Small intestine (tissue), 7 donors: ENCODE measurements at regions not wholly inside any gene's neighbourhood (a gene's known extent, or its start where the extent isn't known, plus 50 kb on each side); places are given as distances from the start of the nearest gene placed in this dataset.

ENCODE experiments used
- DNase-seq, 2 donors: peaks; one replicate each; pipeline versions ENCODE4 v3.0.0 to v3.0.0-alpha.2; 2013
- FAIRE-seq: peaks from 2 replicates; lab custom pipeline; 2012; peaks lifted over from hg19 to GRCh38; lab: Jason Lieb, UNC
- H3K27ac ChIP-seq, 3 donors: one replicate each; pipeline ENCODE4 v1.5.1; 2013; ENCODE audit warnings: low read length in 2 of 3, mild to moderate bottlenecking in 2 of 3, control low read depth in 1 of 3, inconsistent platforms in 1 of 3, low read depth in 1 of 3, moderate library complexity in 1 of 3
- H3K27me3 ChIP-seq, 3 donors: one replicate each; pipeline ENCODE4 v1.6.1; 2013; ENCODE audit warnings: low read length in 3 of 3, inconsistent platforms in 1 of 3; ENCODE audit not compliant: control insufficient read depth in 3 of 3, insufficient read depth in 3 of 3
- H3K36me3 ChIP-seq, 3 donors: one replicate each; pipeline ENCODE4 v1.6.1; 2013; ENCODE audit warnings: low read length in 3 of 3, inconsistent platforms in 1 of 3, low read depth in 1 of 3, mild to moderate bottlenecking in 1 of 3, moderate library complexity in 1 of 3; ENCODE audit not compliant: control insufficient read depth in 3 of 3, insufficient read depth in 2 of 3
- H3K4me1 ChIP-seq, 3 donors: one replicate each; pipeline ENCODE4 v1.6.1; 2013; ENCODE audit warnings: low read length in 2 of 3, inconsistent platforms in 1 of 3, low read depth in 1 of 3, mild to moderate bottlenecking in 1 of 3, moderate library complexity in 1 of 3; ENCODE audit not compliant: control insufficient read depth in 3 of 3, insufficient read depth in 2 of 3
- H3K4me3 ChIP-seq, 3 donors: one replicate each; pipeline ENCODE4 v1.5.1; 2013; ENCODE audit warnings: low read length in 3 of 3, control low read depth in 1 of 3, inconsistent platforms in 1 of 3, low read depth in 1 of 3, mild to moderate bottlenecking in 1 of 3, moderate library complexity in 1 of 3
- H3K9me3 ChIP-seq, 2 donors: one replicate each; pipeline ENCODE4 v1.6.1; 2013; ENCODE audit warnings: low read depth in 1 of 2, low read length in 1 of 2; ENCODE audit not compliant: control insufficient read depth in 2 of 2, insufficient read depth in 1 of 2
- WGBS, 3 donors: extraction: QIAGEN DNeasy Blood & Tissue Kit; methylation state at CpG; one replicate each; pipeline ENCODE4 v1.1.7; 2013; 5-methylcytosine and 5-hydroxymethylcytosine counted together
- donor health status: healthy with polysubstance abuse.
- donor health status: control.
- donor health status: control.
- donor health status: Bipolar disorder and iron deficiency.
- donor health status: healthy.

- DNase-seq = no peak
- Histone ChIP-seq H3K9me3 (no peaks in the 10 kb centered on the region), H3K27me3 (peaks cover 0 to 2% (median 0%) of the 10 kb centered on the region in 3 donors), H3K4me1 (no peaks in the 10 kb centered on the region), H3K4me3 (no peak overlapping the region), H3K27ac (no peak overlapping the region), H3K36me3 (no peaks in the 10 kb centered on the region)
- no peak for FAIRE-seq
- 56 to 62% (median 59%) methylated on average over 7 of the region's 7 CpGs for WGBS, 3 donors
Measured at GRCh38 chr22:22042599-22043295, 60.2 kb upstream of the TOP3B start.

GRCh38 chr22:22042009-22042408 is 59.4 kb upstream of the TOP3B start:
- DNase-seq (no peak), FAIRE-seq (no peak)
- Histone ChIP-seq H3K4me1 (no peaks in the 10 kb centered on the region), H3K27ac (no peak overlapping the region), H3K9me3 (no peaks in the 10 kb centered on the region), H3K4me3 (no peak overlapping the region), H3K36me3 (no peaks in the 10 kb centered on the region), H3K27me3 (peaks cover 0 to 2% (median 0%) of the 10 kb centered on the region in 3 donors)
- WGBS, 3 donors = 33 to 39% (median 36%) methylated on average over 1 of the region's 1 CpG

- DNase-seq = no peak
- no peak overlapping the region for H3K4me3 ChIP-seq
- no peak for FAIRE-seq
- no peaks in the 10 kb centered on the region for H3K9me3 ChIP-seq
- no peaks in the 10 kb centered on the region for H3K4me1 ChIP-seq
- H3K36me3 ChIP-seq = no peaks in the 10 kb centered on the region
- peaks cover 0 to 2% (median 0%) of the 10 kb centered on the region in 3 donors for H3K27me3 ChIP-seq
- H3K27ac ChIP-seq = no peak overlapping the region
Measured at GRCh38 chr22:22040908-22041307, 58.3 kb upstream of the TOP3B start.

GRCh38 chr22:22040472-22040871 is 57.9 kb upstream of the TOP3B start:
- H3K27me3 ChIP-seq = peaks cover 0 to 2% (median 0%) of the 10 kb centered on the region in 3 donors

DNA sequence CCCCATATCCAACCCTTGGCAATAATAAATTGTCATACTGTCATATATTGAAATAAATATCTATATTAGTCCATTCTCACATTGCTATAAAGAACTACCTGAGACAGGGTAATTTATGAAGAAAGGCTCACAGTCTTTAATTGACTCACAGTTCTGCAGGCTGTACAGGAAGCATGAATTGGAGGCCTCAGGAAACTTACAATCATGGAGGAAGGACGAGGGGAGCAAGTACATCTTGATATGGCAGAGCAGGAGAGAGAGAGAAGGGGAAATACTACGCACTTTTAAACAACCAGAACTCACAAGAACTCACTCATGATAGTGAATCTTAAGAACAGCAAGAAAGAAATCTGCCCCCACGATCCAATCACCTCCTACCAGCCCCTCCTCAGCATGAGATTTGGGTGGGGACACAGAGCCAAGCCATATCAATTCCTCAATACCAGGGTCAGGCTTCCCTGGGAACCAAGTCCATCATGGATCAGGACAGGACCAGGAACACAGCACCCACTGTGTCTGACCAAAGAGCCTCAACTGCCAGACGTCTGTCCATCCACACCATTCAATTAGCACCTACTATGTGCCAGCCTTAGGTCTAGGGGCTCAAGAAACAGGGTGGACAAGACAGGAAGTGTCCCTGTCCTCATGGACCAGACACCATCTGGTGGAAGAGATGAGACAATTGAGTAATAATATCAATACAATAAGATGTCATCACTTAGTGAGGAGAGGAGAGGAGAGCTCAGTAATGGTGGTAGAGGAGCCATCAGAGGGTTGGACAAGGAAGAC is 56.9 kb upstream of the TOP3B start:
- FAIRE-seq = no peak
- H3K4me3 ChIP-seq = no peak overlapping the region
- no peaks in the 10 kb centered on the region for H3K9me3 ChIP-seq
- WGBS, 3 donors = 46 to 52% (median 51%) methylated on average over 4 of the region's 4 CpGs
- H3K27ac ChIP-seq = no peak overlapping the region
- no peaks in the 10 kb centered on the region for H3K4me1 ChIP-seq
- H3K36me3 ChIP-seq = no peaks in the 10 kb centered on the region
- no peak for DNase-seq
- H3K27me3 ChIP-seq = peaks cover 0 to 2% (median 0%) of the 10 kb centered on the region in 3 donors

More at GRCh38 chr22:22040472-22040871, 57.9 kb upstream of the TOP3B start:
- no peak overlapping the region for H3K4me3 ChIP-seq
- no peak overlapping the region for H3K27ac ChIP-seq
- FAIRE-seq (no peak), DNase-seq (no peak)
- WGBS, 3 donors = 74 to 81% (median 80%) methylated on average over 3 of the region's 3 CpGs
- H3K36me3 ChIP-seq = no peaks in the 10 kb centered on the region
- H3K9me3 ChIP-seq = no peaks in the 10 kb centered on the region
- no peaks in the 10 kb centered on the region for H3K4me1 ChIP-seq

DNA sequence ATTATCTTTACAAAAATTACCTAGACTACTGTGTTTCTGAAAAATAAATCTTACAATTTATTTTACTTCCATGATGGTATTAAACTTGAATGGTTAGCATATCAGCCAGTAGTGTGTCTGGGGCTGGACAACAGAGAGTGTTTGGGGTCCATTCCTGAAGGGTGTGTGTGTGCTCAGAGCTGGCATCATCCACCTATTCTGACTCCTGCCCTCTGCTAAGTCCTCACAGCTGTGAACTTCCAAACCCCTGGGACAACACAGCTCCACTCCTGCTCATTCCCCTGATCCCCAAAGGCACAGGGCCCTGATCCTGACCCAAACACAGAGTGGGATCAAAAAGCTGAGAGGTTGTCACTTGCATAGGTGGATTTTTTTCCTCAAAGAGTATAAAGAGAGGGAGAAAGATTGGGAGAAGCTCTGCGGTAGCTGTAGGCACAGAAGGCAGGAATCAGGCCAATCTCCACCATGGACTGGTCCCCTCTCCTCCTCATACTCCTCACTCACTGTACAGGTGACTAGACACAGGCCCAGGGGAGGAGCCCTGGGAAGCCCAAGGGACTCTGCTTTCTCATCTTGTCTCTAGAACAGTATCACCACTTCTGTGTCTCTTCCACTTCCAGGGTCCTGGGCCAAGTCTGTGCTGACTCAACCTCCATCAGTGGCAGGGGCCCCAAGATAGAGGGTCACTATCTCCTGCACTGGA is 55.7 kb upstream of the TOP3B start:
- FAIRE-seq = no peak
- DNase-seq = no peak

DNA sequence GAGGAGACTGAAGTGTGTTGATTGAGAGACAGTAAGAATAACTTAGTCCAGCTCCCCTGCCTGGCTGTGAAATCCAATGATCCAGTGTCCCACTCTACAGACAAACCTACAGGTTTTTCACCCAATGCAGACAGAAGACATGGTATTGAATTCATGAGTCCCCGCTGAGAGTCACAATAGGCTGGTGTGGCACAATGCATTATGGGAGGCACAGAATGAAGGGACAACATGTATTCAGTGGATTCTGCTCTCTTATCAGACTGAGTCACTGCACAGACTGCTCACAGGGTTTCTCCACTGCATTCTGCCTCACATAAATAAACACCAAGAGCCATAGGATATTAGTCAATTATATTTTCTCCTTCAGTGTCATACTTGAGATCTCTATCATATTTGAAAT is 55.2 kb upstream of the TOP3B start:
- Histone ChIP-seq H3K4me3 (no peak overlapping the region), H3K27me3 (peaks cover 0 to 3% (median 2%) of the 10 kb centered on the region in 3 donors), H3K27ac (no peak overlapping the region), H3K9me3 (no peaks in the 10 kb centered on the region), H3K4me1 (no peaks in the 10 kb centered on the region), H3K36me3 (no peaks in the 10 kb centered on the region)
- WGBS, 3 donors = 56 to 70% (median 65%) methylated on average over 1 of the region's 1 CpG
- FAIRE-seq (no peak), DNase-seq (no peak)

More for the DNA sequence above, 55.7 kb upstream of the TOP3B start:
- peaks cover 0 to 3% (median 2%) of the 10 kb centered on the region in 3 donors for H3K27me3 ChIP-seq
- WGBS, 3 donors = 89 to 94% (median 92%) methylated on average over 1 of the region's 1 CpG
- no peaks in the 10 kb centered on the region for H3K9me3 ChIP-seq
- H3K4me3 ChIP-seq = no peak overlapping the region
- H3K27ac ChIP-seq = no peak overlapping the region
- H3K4me1 ChIP-seq = no peaks in the 10 kb centered on the region
- no peaks in the 10 kb centered on the region for H3K36me3 ChIP-seq

DNA sequence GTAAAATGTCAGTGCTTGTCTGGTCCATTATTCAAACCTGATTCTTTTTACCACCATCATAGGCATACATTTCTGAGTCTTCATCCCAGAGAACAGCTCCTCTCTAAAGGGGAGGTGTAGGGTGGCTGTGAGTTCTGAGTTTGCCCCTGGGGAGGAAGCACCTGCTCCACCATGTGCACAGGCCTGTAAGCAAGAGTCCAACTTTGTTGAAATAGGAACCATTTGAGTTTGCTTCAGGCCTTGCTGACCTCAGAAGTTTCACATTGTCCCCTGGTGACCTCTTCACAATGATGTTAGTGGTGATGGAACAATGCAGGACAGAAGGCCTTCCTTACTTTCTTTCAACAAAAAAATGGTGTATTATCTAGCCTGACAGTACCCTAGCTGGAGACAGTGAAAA is 54.6 kb upstream of the TOP3B start:
- Histone ChIP-seq H3K9me3 (no peaks in the 10 kb centered on the region), H3K36me3 (no peaks in the 10 kb centered on the region), H3K4me3 (no peak overlapping the region), H3K4me1 (no peaks in the 10 kb centered on the region), H3K27me3 (peaks cover 0 to 3% (median 2%) of the 10 kb centered on the region in 3 donors), H3K27ac (no peak overlapping the region)
- DNase-seq = no peak
- FAIRE-seq = no peak
